ENCODE measurements at regions not wholly inside any gene's neighbourhood (a gene's known extent, or its start where the extent isn't known, plus 50 kb on each side); places are given as distances from the start of the nearest gene placed in this dataset.
"Not testable (repeated sequence)": the region's sequence is repeated elsewhere in the genome, so short reads cannot be mapped to it uniquely, and the experiment has no call there.

GRCh38 chr15:100732211-100733055 is 130.0 kb downstream of the ASB7 start:
- Histone ChIP-seq H3K27ac (no peak overlapping the region), H3K4me1 (peaks cover 0 to 9% of the 10 kb centered on the region in 2 donors), H3K27me3 (no peaks in the 10 kb centered on the region), H3K9me3 (no peaks in the 10 kb centered on the region), H3K4me3 (replicated peaks in 1 of 3) (no peak overlapping the region), H3K36me3 (no peaks in the 10 kb centered on the region)
- DNase-seq, result no peak
- intact Hi-C loops (cut with DNase I), result no loop called here
- 66 to 68% methylated on average over 7 of the region's 7 CpGs for WGBS, 2 donors
- TF ChIP-seq POLR2A (IDR thresholded peaks at IDR 0.05) (no peak), CTCF (IDR thresholded peaks at IDR 0.05) (no peak)

GRCh38 chr15:100733101-100733842 is 130.9 kb downstream of the ASB7 start:
- no peaks in the 10 kb centered on the region for H3K27me3 ChIP-seq
- peaks cover 0 to 9% of the 10 kb centered on the region in 2 donors for H3K4me1 ChIP-seq
- intact Hi-C loops (cut with DNase I), result no loop called here
- WGBS, 2 donors, result 59 to 69% methylated on average over 8 of the region's 8 CpGs
- H3K36me3 ChIP-seq, result no peaks in the 10 kb centered on the region
- no peak overlapping the region for H3K4me3 ChIP-seq (replicated peaks in 1 of 3)
- TF ChIP-seq POLR2A (IDR thresholded peaks at IDR 0.05) (no peak), CTCF (IDR thresholded peaks at IDR 0.05) (no peak)
- no peak for DNase-seq
- no peaks in the 10 kb centered on the region for H3K9me3 ChIP-seq
- H3K27ac ChIP-seq, result no peak overlapping the region

GRCh38 chr15:100733843-100734185 is 131.4 kb downstream of the ASB7 start:
- H3K9me3 ChIP-seq; H3K36me3 ChIP-seq; H3K27me3 ChIP-seq; DNase-seq; intact Hi-C loops (cut with DNase I); H3K27ac ChIP-seq; H3K4me1 ChIP-seq; H3K4me3 ChIP-seq (replicated peaks in 1 of 3): not testable (repeated sequence)
- 51 to 76% methylated on average over 3 of the region's 3 CpGs for WGBS, 2 donors

GRCh38 chr15:100734586-100734985 is 132.2 kb downstream of the ASB7 start:
- no peaks in the 10 kb centered on the region for H3K9me3 ChIP-seq
- intact Hi-C loops (cut with DNase I), result no loop called here
- H3K36me3 ChIP-seq, result no peaks in the 10 kb centered on the region
- H3K4me1 ChIP-seq, result peaks cover 0 to 9% of the 10 kb centered on the region in 2 donors
- no peak overlapping the region for H3K27ac ChIP-seq
- H3K4me3 ChIP-seq (replicated peaks in 1 of 3), result no peak overlapping the region
- TF ChIP-seq CTCF (IDR thresholded peaks at IDR 0.05) (no peak), POLR2A (IDR thresholded peaks at IDR 0.05) (no peak)
- no peak for DNase-seq
- WGBS, 2 donors, result 91 to 93% methylated on average over 5 of the region's 5 CpGs
- no peaks in the 10 kb centered on the region for H3K27me3 ChIP-seq

GRCh38 chr15:100735129-100736053 is 133.0 kb downstream of the ASB7 start:
- H3K9me3 ChIP-seq, result no peaks in the 10 kb centered on the region
- TF ChIP-seq CTCF (IDR thresholded peaks at IDR 0.05) (no peak), POLR2A (IDR thresholded peaks at IDR 0.05) (no peak)
- no peaks in the 10 kb centered on the region for H3K27me3 ChIP-seq
- H3K27ac ChIP-seq, result no peak overlapping the region
- no peaks in the 10 kb centered on the region for H3K36me3 ChIP-seq
- peaks cover 0 to 9% of the 10 kb centered on the region in 2 donors for H3K4me1 ChIP-seq
- DNase-seq, result no peak
- 90% methylated on average over 12 of the region's 12 CpGs for WGBS, 2 donors
- no peak overlapping the region for H3K4me3 ChIP-seq (replicated peaks in 1 of 3)
- intact Hi-C loops (cut with DNase I), result no loop called here

Data from thyroid gland (tissue), 4 donors.